Stimulated activated CD4-positive, alpha-beta T cell treated with anti-CD3 and anti-CD28 coated beads, TNF-alpha, amount 100 ng/mL, for 4 hours (primary cell): ENCODE measurements at regions not wholly inside any gene's neighbourhood (a gene's known extent, or its start where the extent isn't known, plus 50 kb on each side); places are given as distances from the start of the nearest gene placed in this dataset.
"Not testable (repeated sequence)": the region's sequence is repeated elsewhere in the genome, so short reads cannot be mapped to it uniquely, and the experiment has no call there.

ENCODE experiments used
- DNase-seq, 3 experiments: peaks; one replicate each; pipeline ENCODE4 v3.0.0-alpha.2; 2020; ENCODE audit warnings: low read depth in 3 of 3

- DNase-seq: no peak
These were observed 283.8 kb downstream of the GATA3 start for GRCh38 chr10:8338177-8338766.

GRCh38 chr10:8344756-8345155 is 290.3 kb downstream of the GATA3 start:
- DNase-seq: no peak

GRCh38 chr10:8346861-8347260 is 292.4 kb downstream of the GATA3 start:
- DNase-seq: no peak

GRCh38 chr10:8347614-8348013 is 293.1 kb downstream of the GATA3 start:
- not testable (repeated sequence) for DNase-seq

- DNase-seq: no peak
These were observed 295.2 kb downstream of the GATA3 start for GRCh38 chr10:8349610-8350249.

- DNase-seq: no peak
These were observed 295.9 kb downstream of the GATA3 start for GRCh38 chr10:8350250-8350967.

- DNase-seq: no peak
These were observed 297.9 kb downstream of the GATA3 start for GRCh38 chr10:8352171-8353075.

GRCh38 chr10:8356283-8356682 is 301.8 kb downstream of the GATA3 start:
- no peak for DNase-seq

- no peak for DNase-seq
These were observed 305.0 kb downstream of the GATA3 start for GRCh38 chr10:8359467-8359866.

- no peak for DNase-seq
These were observed 305.9 kb downstream of the GATA3 start for GRCh38 chr10:8360365-8360764.

GRCh38 chr10:8360814-8361509 is 306.5 kb downstream of the GATA3 start:
- DNase-seq: no peak

GRCh38 chr10:8361510-8361844 is 307.0 kb downstream of the GATA3 start:
- DNase-seq: no peak

- peak; percentile 3 to 32 (median 4) for DNase-seq
These were observed 311.7 kb downstream of the GATA3 start for GRCh38 chr10:8365935-8366911.

GRCh38 chr10:8367672-8368411 is 313.4 kb downstream of the GATA3 start:
- not testable (repeated sequence) for DNase-seq

GRCh38 chr10:8369666-8370065 is 315.2 kb downstream of the GATA3 start:
- no peak for DNase-seq

GRCh38 chr10:8374334-8374733 is 319.8 kb downstream of the GATA3 start:
- no peak for DNase-seq

- no peak for DNase-seq
These were observed 320.6 kb downstream of the GATA3 start for GRCh38 chr10:8375137-8375536.

GRCh38 chr10:8378198-8378983 is 323.9 kb downstream of the GATA3 start:
- DNase-seq: no peak
